ENCODE measurements at regions not wholly inside any gene's neighbourhood (a gene's known extent, or its start where the extent isn't known, plus 50 kb on each side); places are given as distances from the start of the nearest gene placed in this dataset.

DNA sequence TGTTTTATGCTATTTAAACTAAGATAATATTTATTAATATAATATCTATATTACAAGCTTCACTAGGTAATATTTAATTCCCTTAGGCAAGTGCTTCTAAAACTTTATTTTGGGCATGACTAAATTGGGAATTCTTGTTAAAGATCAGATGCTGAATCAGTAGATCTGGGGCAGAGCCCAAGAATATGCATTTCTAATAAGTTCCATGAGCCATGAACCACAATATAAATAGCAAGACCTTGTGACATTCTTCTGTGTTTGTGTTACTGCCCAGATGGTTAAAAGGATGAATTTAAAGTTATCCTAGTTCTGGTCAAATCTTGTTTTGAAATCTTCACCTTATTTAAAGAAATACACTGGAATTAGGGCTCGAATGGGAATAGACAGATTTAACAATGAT is 258.4 kb upstream of the CACNA2D1 start:
- H3K4me3 ChIP-seq = no peak overlapping the region
- DNase-seq (ENCODE audit: low spot score) = no peak
- no peak overlapping the region for H3K27ac ChIP-seq
- TF ChIP-seq, protein P1, sequence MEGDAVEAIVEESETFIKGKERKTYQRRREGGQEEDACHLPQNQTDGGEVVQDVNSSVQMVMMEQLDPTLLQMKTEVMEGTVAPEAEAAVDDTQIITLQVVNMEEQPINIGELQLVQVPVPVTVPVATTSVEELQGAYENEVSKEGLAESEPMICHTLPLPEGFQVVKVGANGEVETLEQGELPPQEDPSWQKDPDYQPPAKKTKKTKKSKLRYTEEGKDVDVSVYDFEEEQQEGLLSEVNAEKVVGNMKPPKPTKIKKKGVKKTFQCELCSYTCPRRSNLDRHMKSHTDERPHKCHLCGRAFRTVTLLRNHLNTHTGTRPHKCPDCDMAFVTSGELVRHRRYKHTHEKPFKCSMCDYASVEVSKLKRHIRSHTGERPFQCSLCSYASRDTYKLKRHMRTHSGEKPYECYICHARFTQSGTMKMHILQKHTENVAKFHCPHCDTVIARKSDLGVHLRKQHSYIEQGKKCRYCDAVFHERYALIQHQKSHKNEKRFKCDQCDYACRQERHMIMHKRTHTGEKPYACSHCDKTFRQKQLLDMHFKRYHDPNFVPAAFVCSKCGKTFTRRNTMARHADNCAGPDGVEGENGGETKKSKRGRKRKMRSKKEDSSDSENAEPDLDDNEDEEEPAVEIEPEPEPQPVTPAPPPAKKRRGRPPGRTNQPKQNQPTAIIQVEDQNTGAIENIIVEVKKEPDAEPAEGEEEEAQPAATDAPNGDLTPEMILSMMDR (IDR thresholded peaks at IDR 0.05) = no peak

DNA sequence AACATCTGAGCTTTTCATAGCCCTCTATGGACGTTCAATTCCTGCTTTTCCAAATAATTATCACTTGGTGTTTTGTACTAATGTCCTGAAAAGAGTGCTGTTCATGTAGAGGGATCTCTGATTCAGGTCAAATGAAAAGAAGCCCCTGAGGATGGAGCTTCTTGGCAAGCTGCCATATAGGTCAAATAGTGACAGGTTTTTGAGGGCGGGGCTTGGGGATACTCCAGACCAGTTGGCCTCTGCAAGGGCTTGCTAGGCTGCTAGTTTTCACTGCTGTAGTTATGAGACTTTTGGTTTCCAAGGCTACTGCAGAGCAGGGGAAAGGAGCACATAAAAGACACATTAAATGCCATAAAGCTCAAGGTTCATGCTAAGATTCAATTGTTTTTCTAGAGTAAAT is 257.2 kb upstream of the CACNA2D1 start:
- no peak for DNase-seq (ENCODE audit: low spot score)
- TF ChIP-seq, protein P1 (IDR thresholded peaks at IDR 0.05) = no peak

DNA sequence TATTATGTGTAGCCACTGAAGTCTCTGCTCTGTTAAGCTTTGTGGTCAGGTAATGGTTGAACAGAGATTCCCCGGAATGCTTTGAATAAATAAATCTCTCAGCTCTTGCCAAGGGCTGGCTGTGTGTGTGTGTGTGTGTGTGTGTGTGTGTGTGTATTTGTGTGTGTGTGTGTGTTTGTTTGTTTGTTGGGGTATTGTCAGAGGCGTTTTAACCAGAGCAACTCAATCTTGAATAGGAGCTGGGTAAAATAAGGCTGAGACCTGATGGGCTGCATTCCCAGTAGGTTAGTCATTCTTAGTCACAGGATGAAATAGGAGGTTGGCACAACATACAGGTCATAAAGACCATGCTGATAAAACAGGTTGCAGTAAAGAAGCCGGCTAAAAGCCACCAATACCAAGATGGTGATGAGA is 256.2 kb upstream of the CACNA2D1 start:
- no peak overlapping the region for H3K27ac ChIP-seq
- TF ChIP-seq, protein P1 (IDR thresholded peaks at IDR 0.05) = no peak
- H3K4me3 ChIP-seq = no peak overlapping the region
- DNase-seq (ENCODE audit: low spot score) = no peak

More for the DNA sequence above, 257.2 kb upstream of the CACNA2D1 start:
- Histone ChIP-seq H3K27ac (no peak overlapping the region), H3K4me3 (no peak overlapping the region)

DNA sequence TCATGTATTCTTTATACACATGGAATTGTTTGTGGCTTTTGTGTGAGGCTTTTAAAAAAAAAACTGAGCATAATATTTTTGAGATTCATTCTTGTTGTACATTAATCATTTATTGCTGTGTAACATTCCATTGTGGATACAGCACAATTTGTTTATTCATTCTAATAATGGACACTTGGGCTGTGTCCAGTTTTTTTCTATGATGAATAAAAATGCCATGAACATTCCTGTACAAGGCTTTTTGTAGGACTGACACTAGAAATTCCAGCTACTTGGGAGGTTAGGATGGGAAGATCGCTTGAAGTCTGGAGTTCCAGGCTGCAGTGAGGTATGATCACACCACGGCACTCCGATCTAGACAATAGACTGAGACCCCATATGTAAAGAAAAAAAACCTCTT is 254.3 kb upstream of the CACNA2D1 start:
- Histone ChIP-seq H3K27ac (no peak overlapping the region), H3K4me3 (no peak overlapping the region)
- TF ChIP-seq, protein P1 (IDR thresholded peaks at IDR 0.05) = no peak
- DNase-seq (ENCODE audit: low spot score) = no peak

DNA sequence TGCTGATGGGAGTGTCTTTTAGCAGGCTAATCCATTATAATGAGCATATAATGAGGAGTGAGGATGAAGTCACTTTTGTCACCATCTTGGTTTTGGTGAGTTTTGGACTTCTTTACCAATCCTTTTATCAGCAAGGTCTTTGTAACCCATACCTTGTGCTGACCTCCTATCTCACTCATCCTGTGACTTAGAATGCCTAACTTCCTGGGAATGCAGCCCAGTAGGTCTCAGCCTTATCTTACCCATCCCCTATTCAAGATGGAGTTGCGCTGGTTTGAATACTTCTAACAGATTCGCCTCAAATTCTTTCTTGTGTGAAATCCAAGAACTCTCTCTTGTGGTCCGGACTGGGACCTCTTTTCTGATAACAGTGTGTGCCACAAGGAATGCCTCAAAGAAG is 253.1 kb upstream of the CACNA2D1 start:
- DNase-seq (ENCODE audit: low spot score) = no peak
- Histone ChIP-seq H3K27ac (no peak overlapping the region), H3K4me3 (no peak overlapping the region)
- TF ChIP-seq, protein P1 (IDR thresholded peaks at IDR 0.05) = no peak

DNA sequence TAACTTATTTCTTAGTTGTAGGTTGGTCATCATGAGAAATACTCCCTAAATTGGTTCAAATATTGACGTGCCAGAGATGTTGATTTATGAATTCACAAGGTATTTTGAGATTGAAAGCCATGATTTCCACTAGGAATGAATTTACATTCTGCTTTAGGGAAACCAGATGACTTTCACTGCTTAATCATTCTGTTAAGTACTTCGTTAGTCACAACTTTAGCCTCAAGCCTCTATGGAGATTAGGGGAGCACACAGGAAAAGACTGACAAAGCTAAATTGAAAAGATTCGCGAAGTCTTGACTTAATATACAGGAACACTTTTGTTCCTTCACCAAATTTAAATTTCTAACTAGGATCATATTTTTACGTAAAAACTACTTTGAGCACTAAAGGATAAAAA is 250.4 kb upstream of the CACNA2D1 start:
- H3K4me3 ChIP-seq = no peak overlapping the region
- no peak overlapping the region for H3K27ac ChIP-seq
- DNase-seq (ENCODE audit: low spot score) = no peak
- TF ChIP-seq, protein P1 (IDR thresholded peaks at IDR 0.05) = no peak

DNA sequence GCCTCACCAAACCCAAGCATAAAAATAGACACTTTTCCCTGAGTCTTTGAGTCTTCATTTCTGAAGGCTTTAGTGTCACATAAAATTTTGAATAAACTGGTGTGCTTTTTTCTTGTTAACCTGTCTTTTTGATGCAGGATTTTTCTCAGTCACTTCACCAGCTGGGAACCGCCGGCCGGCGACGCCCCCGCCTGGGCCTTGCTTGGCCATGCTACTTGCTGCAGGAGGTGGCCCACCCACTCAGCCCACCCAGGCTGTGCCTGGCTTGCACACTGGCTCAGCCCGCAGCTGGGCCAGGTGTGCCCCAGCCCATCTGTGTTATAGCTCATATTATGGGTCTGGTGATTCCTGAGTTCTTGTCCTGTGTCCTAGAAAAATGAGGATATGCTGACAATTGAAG is 247.4 kb upstream of the CACNA2D1 start:
- no peak for DNase-seq (ENCODE audit: low spot score)
- Histone ChIP-seq H3K4me3 (no peak overlapping the region), H3K27ac (no peak overlapping the region)
- TF ChIP-seq, protein P1 (IDR thresholded peaks at IDR 0.05) = no peak

All from coronary artery (tissue), 2 donors.